ENCODE measurements at regions not wholly inside any gene's neighbourhood (a gene's known extent, or its start where the extent isn't known, plus 50 kb on each side); places are given as distances from the start of the nearest gene placed in this dataset.

DNA sequence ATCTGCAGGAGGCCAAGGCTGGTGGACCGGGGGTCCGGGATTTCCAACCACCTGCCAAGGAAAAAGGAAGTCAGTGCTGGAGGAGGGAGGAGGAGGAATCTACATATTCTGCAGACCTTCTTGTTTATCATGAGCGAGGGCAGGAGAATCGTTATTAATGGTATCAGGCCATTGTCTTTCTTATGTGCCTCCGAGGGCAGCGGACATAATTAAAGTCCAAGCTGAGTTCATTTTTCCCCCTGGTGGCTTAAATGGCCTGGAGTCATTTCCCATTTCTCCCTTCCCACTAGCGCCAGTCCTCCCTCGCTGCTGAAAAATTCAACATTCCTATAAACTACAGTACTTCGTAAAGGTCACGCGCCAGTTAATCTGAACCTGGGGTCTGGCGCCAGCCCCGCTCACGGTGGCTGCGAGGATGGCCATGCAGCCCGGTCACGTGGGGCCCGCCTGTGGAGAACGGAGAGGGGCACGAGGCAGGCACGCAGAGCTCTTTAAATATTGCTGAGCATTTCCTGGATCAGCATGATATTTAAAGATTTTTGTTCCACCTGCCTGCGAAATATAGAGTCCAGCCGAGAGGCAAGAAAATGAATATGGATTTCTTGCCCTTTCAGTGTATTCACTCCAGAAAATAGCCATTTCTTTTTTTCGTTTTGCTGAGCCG, 85.2 kb upstream of the PCDH8 start:
- TF ChIP-seq, protein P1, sequence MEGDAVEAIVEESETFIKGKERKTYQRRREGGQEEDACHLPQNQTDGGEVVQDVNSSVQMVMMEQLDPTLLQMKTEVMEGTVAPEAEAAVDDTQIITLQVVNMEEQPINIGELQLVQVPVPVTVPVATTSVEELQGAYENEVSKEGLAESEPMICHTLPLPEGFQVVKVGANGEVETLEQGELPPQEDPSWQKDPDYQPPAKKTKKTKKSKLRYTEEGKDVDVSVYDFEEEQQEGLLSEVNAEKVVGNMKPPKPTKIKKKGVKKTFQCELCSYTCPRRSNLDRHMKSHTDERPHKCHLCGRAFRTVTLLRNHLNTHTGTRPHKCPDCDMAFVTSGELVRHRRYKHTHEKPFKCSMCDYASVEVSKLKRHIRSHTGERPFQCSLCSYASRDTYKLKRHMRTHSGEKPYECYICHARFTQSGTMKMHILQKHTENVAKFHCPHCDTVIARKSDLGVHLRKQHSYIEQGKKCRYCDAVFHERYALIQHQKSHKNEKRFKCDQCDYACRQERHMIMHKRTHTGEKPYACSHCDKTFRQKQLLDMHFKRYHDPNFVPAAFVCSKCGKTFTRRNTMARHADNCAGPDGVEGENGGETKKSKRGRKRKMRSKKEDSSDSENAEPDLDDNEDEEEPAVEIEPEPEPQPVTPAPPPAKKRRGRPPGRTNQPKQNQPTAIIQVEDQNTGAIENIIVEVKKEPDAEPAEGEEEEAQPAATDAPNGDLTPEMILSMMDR (IDR thresholded peaks at IDR 0.05): no peak
- no peak for TF ChIP-seq EZH2 (IDR thresholded peaks at IDR 0.05; ENCODE audit: borderline replicate concordance, insufficient read depth, low read depth, low read length, poor library complexity, severe bottlenecking)
